DOHH2 (cell line): ENCODE measurements at regions not wholly inside any gene's neighbourhood (a gene's known extent, or its start where the extent isn't known, plus 50 kb on each side); places are given as distances from the start of the nearest gene placed in this dataset.

Experiments used
- H3F3A ChIP-seq: fragments of 200-600 bp; sonication (generic), shearing (Covaris generic); 2 replicates; pipeline ENCODE4 v1.6.0; 2016; ENCODE audit warnings: antibody characterized with exemption, mild to moderate bottlenecking; ENCODE audit not compliant: control insufficient read depth, insufficient read depth
- H3K27ac ChIP-seq: fragments of 200-600 bp; sonication (generic); 2 replicates; pipeline ENCODE4 v1.5.1; 2014; ENCODE audit warnings: low read depth, mild to moderate bottlenecking, low read length, moderate library complexity
- H3K27me3 ChIP-seq: fragments of 200-600 bp; sonication (generic); 2 replicates; pipeline ENCODE4 v1.6.1; 2014; ENCODE audit warnings: mild to moderate bottlenecking, low read length, mixed read lengths; ENCODE audit not compliant: control insufficient read depth
- H3K36me3 ChIP-seq: fragments of 200-600 bp; sonication (generic); 2 replicates; pipeline ENCODE4 v1.6.1; 2014; ENCODE audit warnings: mild to moderate bottlenecking, low read length, moderate library complexity, mixed read lengths; ENCODE audit not compliant: control insufficient read depth
- H3K4me1 ChIP-seq: fragments of 200-600 bp; sonication (generic); 2 replicates; pipeline ENCODE4 v1.6.1; 2014; ENCODE audit warnings: mild to moderate bottlenecking, low read length, mixed read lengths; ENCODE audit not compliant: control insufficient read depth
- H3K4me2 ChIP-seq: fragments of 200-600 bp; sonication (generic); 2 replicates; pipeline ENCODE4 v1.6.0; 2014; ENCODE audit warnings: mild to moderate bottlenecking, low read length, moderate library complexity
- H3K4me3 ChIP-seq: fragments of 200-600 bp; sonication (generic); 2 replicates; pipeline ENCODE4 v1.5.1; 2014; ENCODE audit warnings: mild to moderate bottlenecking, low read length, mixed read lengths
- H3K79me2 ChIP-seq: fragments of 200-600 bp; sonication (generic); 2 replicates; pipeline ENCODE4 v1.6.1; 2014; ENCODE audit warnings: mild to moderate bottlenecking, low read length, mixed read lengths; ENCODE audit not compliant: control insufficient read depth
- H3K9me2 ChIP-seq: fragments of 200-600 bp; sonication (generic); replicated peaks from 2 replicates; pipeline ENCODE4 v1.6.1; 2014; ENCODE audit warnings: mild to moderate bottlenecking, low read length, mixed read lengths; ENCODE audit not compliant: control insufficient read depth
- H3K9me3 ChIP-seq: fragments of 200-600 bp; sonication (generic); 2 replicates; pipeline ENCODE4 v1.6.1; 2014; ENCODE audit warnings: antibody characterized with exemption, low read length, mixed read lengths; ENCODE audit not compliant: control insufficient read depth, insufficient read depth
- H4K20me1 ChIP-seq: fragments of 200-600 bp; sonication (generic); 2 replicates; pipeline ENCODE4 v1.6.0; 2014; ENCODE audit warnings: low read depth, mild to moderate bottlenecking, antibody characterized with exemption, low read length, moderate library complexity; ENCODE audit not compliant: control insufficient read depth, insufficient read depth
- CTCF ChIP-seq: fragments of 200-600 bp; sonication (generic); IDR thresholded peaks from one replicate; pipeline ENCODE4 v1.5.1; 2014; ENCODE audit warnings: antibody characterized with exemption, mild to moderate bottlenecking, low read depth, low read length; ENCODE audit not compliant: poor library complexity, severe bottlenecking
- EZH2phosphoT487 ChIP-seq: fragments of 200-600 bp; sonication (generic); IDR thresholded peaks from 2 replicates; pipeline ENCODE4 v1.6.1; 2017; ENCODE audit warnings: borderline replicate concordance, mild to moderate bottlenecking, antibody characterized with exemption, low read length, moderate library complexity, mixed read lengths

GRCh38 chr7:124088590-124088989 is 55.7 kb upstream of the TMEM229A start:
- H3K9me3 ChIP-seq = no peaks in the 10 kb centered on the region
- no peak overlapping the region for H3K4me3 ChIP-seq
- no peaks in the 10 kb centered on the region for H4K20me1 ChIP-seq
- no peak overlapping the region for H3K4me2 ChIP-seq
- TF ChIP-seq EZH2phosphoT487 (no peak), CTCF (no peak)
- no peaks in the 10 kb centered on the region for H3K79me2 ChIP-seq
- H3K4me1 ChIP-seq = no peaks in the 10 kb centered on the region
- H3K27me3 ChIP-seq = no peaks in the 10 kb centered on the region
- H3K27ac ChIP-seq = no peak overlapping the region
- no peaks in the 10 kb centered on the region for H3K36me3 ChIP-seq
- no peaks in the 10 kb centered on the region for H3F3A ChIP-seq
- H3K9me2 ChIP-seq = no peaks in the 10 kb centered on the region

- Histone ChIP-seq H3K27me3 (no peaks in the 10 kb centered on the region), H3K27ac (no peak overlapping the region), H3K36me3 (no peaks in the 10 kb centered on the region), H3F3A (no peaks in the 10 kb centered on the region), H3K4me3 (no peak overlapping the region), H4K20me1 (no peaks in the 10 kb centered on the region), H3K4me2 (no peak overlapping the region), H3K9me2 (no peaks in the 10 kb centered on the region), H3K4me1 (no peaks in the 10 kb centered on the region), H3K9me3 (no peaks in the 10 kb centered on the region), H3K79me2 (no peaks in the 10 kb centered on the region)
- TF ChIP-seq CTCF = no peak
- no peak for TF ChIP-seq EZH2phosphoT487
Observed at GRCh38 chr7:124086843-124087242, 54.0 kb upstream of the TMEM229A start.

- no peaks in the 10 kb centered on the region for H4K20me1 ChIP-seq
- H3K4me1 ChIP-seq = no peaks in the 10 kb centered on the region
- no peaks in the 10 kb centered on the region for H3K9me3 ChIP-seq
- no peaks in the 10 kb centered on the region for H3K79me2 ChIP-seq
- H3K27ac ChIP-seq = no peak overlapping the region
- no peaks in the 10 kb centered on the region for H3K9me2 ChIP-seq
- no peak for TF ChIP-seq CTCF
- TF ChIP-seq EZH2phosphoT487 = no peak
- no peaks in the 10 kb centered on the region for H3K36me3 ChIP-seq
- H3K4me2 ChIP-seq = no peak overlapping the region
- no peaks in the 10 kb centered on the region for H3F3A ChIP-seq
- H3K4me3 ChIP-seq = no peak overlapping the region
- no peaks in the 10 kb centered on the region for H3K27me3 ChIP-seq
Observed at GRCh38 chr7:124085179-124085578, 52.3 kb upstream of the TMEM229A start.

- no peaks in the 10 kb centered on the region for H3K9me2 ChIP-seq
Observed at GRCh38 chr7:124084024-124084423, 51.2 kb upstream of the TMEM229A start.

More at GRCh38 chr7:124084024-124084423, 51.2 kb upstream of the TMEM229A start:
- Histone ChIP-seq H3K27me3 (no peaks in the 10 kb centered on the region), H3K4me3 (no peak overlapping the region), H3K4me1 (no peaks in the 10 kb centered on the region), H3K36me3 (no peaks in the 10 kb centered on the region), H3K4me2 (no peak overlapping the region), H3F3A (no peaks in the 10 kb centered on the region), H3K9me3 (no peaks in the 10 kb centered on the region), H3K27ac (no peak overlapping the region), H4K20me1 (no peaks in the 10 kb centered on the region), H3K79me2 (no peaks in the 10 kb centered on the region)
- TF ChIP-seq EZH2phosphoT487 = no peak
- TF ChIP-seq CTCF = no peak
